SK-N-SH (cell line): ENCODE measurements at regions not wholly inside any gene's neighbourhood (a gene's known extent, or its start where the extent isn't known, plus 50 kb on each side); places are given as distances from the start of the nearest gene placed in this dataset.

ENCODE experiments used
- CTCF ChIA-PET: fragments of 300-600, 350-600 bp; formaldehyde crosslinking; extraction: SDS; loops from one replicate; lab custom pipeline; 2021; lab: Yijun Ruan, JAX
- POLR2A ChIA-PET: fragments of 350-600 bp; sonication (Branson Sonifier 250); formaldehyde crosslinking; extraction: SDS; loops from one replicate; lab custom pipeline; 2020; ENCODE audit warnings: antibody characterized with exemption, inconsistent platforms; lab: Yijun Ruan, JAX
- DNase-seq: peaks from one replicate; pipeline ENCODE4 v3.0.0; 2012
- H2AFZ ChIP-seq: fragments of 200-600 bp; sonication (generic); 2 replicates; pipeline ENCODE4 v1.8.1; 2016; ENCODE audit warnings: antibody characterized with exemption, mild to moderate bottlenecking, low read depth
- H3F3A ChIP-seq: fragments of 200-600 bp; sonication (generic); replicated peaks from 2 replicates; pipeline ENCODE3; 2016; ENCODE audit warnings: antibody characterized with exemption, mild to moderate bottlenecking; ENCODE audit not compliant: insufficient read depth
- H3K27ac ChIP-seq, 2 experiments: fragments of 200-500 bp in 1 of 2; fragments of 200-600 bp in 1 of 2; sonication (Bioruptor generic) in 1 of 2; sonication (generic), shearing (Covaris generic) in 1 of 2; 2 replicates each; pipeline versions ENCODE4 v1.5.1 to v1.6.1; 2014 to 2016; ENCODE audit warnings: low read depth in 2 of 2, inconsistent platforms in 1 of 2, low read length in 1 of 2, mild to moderate bottlenecking in 1 of 2, mixed read lengths in 1 of 2
- H3K27me3 ChIP-seq: fragments of 200-600 bp; sonication (generic), shearing (Covaris generic); 2 replicates; pipeline ENCODE4 v1.6.1; 2016; ENCODE audit warnings: mixed run types; ENCODE audit not compliant: insufficient read depth
- H3K36me3 ChIP-seq, 2 experiments: fragments of 200-500 bp in 1 of 2; fragments of 200-600 bp in 1 of 2; sonication (Bioruptor generic) in 1 of 2; sonication (generic) in 1 of 2; replicated peaks in 1 of 2; 2 replicates each; pipeline versions ENCODE3 to v1.5.1; 2014 to 2016; ENCODE audit warnings: low read length in 1 of 2, mild to moderate bottlenecking in 1 of 2; ENCODE audit not compliant: insufficient read depth in 2 of 2, control insufficient read depth in 1 of 2
- H3K4me1 ChIP-seq, 2 experiments: fragments of 200-500 bp in 1 of 2; fragments of 200-600 bp in 1 of 2; sonication (Bioruptor generic) in 1 of 2; sonication (generic), shearing (Covaris generic) in 1 of 2; 2 replicates each; pipeline versions ENCODE4 v1.5.1 to v1.6.1; 2014 to 2016; ENCODE audit warnings: low read depth in 1 of 2, low read length in 1 of 2, mixed run types in 1 of 2; ENCODE audit not compliant: insufficient read depth in 2 of 2, control insufficient read depth in 1 of 2
- H3K4me2 ChIP-seq: fragments of 200-600 bp; sonication (generic), shearing (Covaris generic); 2 replicates; pipeline ENCODE4 v1.6.1; 2017; ENCODE audit warnings: mixed run types
- H3K4me3 ChIP-seq, 2 experiments: fragments of 200-500 bp in 1 of 2; fragments of 200-600 bp in 1 of 2; sonication (Bioruptor generic) in 1 of 2; sonication (generic), shearing (Covaris generic) in 1 of 2; 2 replicates each; pipeline versions ENCODE4 v1.5.1 to v1.8.1; 2014 to 2016; ENCODE audit warnings: low read depth in 2 of 2, inconsistent platforms in 1 of 2, low read length in 1 of 2, mild to moderate bottlenecking in 1 of 2, mixed read lengths in 1 of 2, moderate library complexity in 1 of 2
- H3K79me2 ChIP-seq: fragments of 200-600 bp; sonication (generic); 2 replicates; pipeline ENCODE4 v1.8.1; 2017; ENCODE audit warnings: mild to moderate bottlenecking; ENCODE audit not compliant: insufficient read depth
- H3K9ac ChIP-seq: fragments of 200-600 bp; sonication (generic); 2 replicates; pipeline ENCODE4 v1.6.1; 2017; ENCODE audit warnings: mixed run types
- H3K9me2 ChIP-seq: fragments of 200-600 bp; sonication (generic); 2 replicates; pipeline ENCODE4 v1.6.1; 2017; ENCODE audit warnings: mixed run types
- H3K9me3 ChIP-seq: fragments of 200-600 bp; sonication (generic); 2 replicates; pipeline ENCODE4 v1.6.1; 2017; ENCODE audit warnings: mixed run types, mild to moderate bottlenecking, moderate library complexity
- H4K20me1 ChIP-seq: fragments of 200-600 bp; sonication (generic); 2 replicates; pipeline ENCODE4 v1.6.1; 2017; ENCODE audit warnings: mild to moderate bottlenecking, mixed run types; ENCODE audit not compliant: insufficient read depth
- CHD2 ChIP-seq: fragments of 150-350 bp; IDR thresholded peaks from 2 replicates; pipeline ENCODE4 v1.6.1; 2018; ENCODE audit warnings: low read length; ENCODE audit not compliant: partially characterized antibody
- FOXM1 ChIP-seq: IDR thresholded peaks from 2 replicates; pipeline ENCODE4 v1.4.0; 2012; ENCODE audit warnings: low read depth, mild to moderate bottlenecking
- MEF2A ChIP-seq: IDR thresholded peaks from 2 replicates; pipeline ENCODE4 v1.4.0; 2012; ENCODE audit warnings: low read depth, borderline replicate concordance
- NRF1 ChIP-seq: IDR thresholded peaks from 2 replicates; pipeline ENCODE4 v1.6.1; 2012; ENCODE audit warnings: low read depth, mild to moderate bottlenecking, low read length
- POLR2AphosphoS5 ChIP-seq: IDR thresholded peaks from 2 replicates; pipeline ENCODE4 v1.6.1; 2012; ENCODE audit warnings: low read depth, low read length
- RAD21 ChIP-seq: IDR thresholded peaks from 2 replicates; pipeline ENCODE4 v1.6.1; 2012; ENCODE audit warnings: mild to moderate bottlenecking, low read length
- RCOR1 ChIP-seq: fragments of 150-350 bp; IDR thresholded peaks from 2 replicates; pipeline ENCODE4 v1.6.1; 2017; ENCODE audit warnings: antibody characterized with exemption, low read length
- SMC3 ChIP-seq: IDR thresholded peaks from 2 replicates; pipeline ENCODE4 v1.6.1; 2012; ENCODE audit warnings: low read depth, low read length, improper control_type of control experiment
- TAF1 ChIP-seq: IDR thresholded peaks from 2 replicates; pipeline ENCODE4 v1.6.1; 2012; ENCODE audit warnings: low read depth, mild to moderate bottlenecking, low read length, moderate library complexity, borderline replicate concordance
- TEAD4 ChIP-seq: IDR thresholded peaks from 2 replicates; pipeline ENCODE4 v1.4.0; 2012; ENCODE audit warnings: mild to moderate bottlenecking, borderline replicate concordance; ENCODE audit not compliant: insufficient read depth
- WGBS: methylation state at CpG from one replicate; pipeline ENCODE4 v1.1.6; 2017; ENCODE audit warnings: low lambda C conversion rate; 5-methylcytosine and 5-hydroxymethylcytosine counted together
- TF ChIP-seq, protein P1 (sequence below): IDR thresholded peaks from 2 replicates; pipeline ENCODE4 v1.4.0; 2012; ENCODE audit warnings: low read depth, borderline replicate concordance

DNA sequence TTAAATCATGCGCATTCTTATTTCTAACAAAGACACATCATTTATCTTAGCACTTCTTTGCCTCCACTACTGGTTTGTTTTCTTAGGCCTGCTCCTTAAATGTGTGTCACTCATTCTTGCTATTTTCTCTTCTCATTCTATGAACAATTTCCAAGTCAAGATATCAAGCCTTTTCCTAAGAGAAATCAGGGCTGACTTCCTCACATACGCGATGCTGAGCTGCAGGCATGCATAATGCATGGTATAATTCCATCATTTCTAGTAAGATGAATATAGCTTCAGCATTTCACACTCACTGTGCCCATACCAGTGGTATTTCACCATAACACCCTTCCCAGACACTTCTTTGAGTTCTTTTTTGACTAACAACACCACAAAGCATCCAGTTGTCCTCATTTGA is 838.9 kb upstream of the DDX18 start:
- Histone ChIP-seq H3K4me1 (no peaks in the 10 kb centered on the region), H3K27ac (no peak overlapping the region), H3K27me3 (no peaks in the 10 kb centered on the region), H3K79me2 (no peaks in the 10 kb centered on the region), H3F3A (no peaks in the 10 kb centered on the region), H3K36me3 (no peaks in the 10 kb centered on the region), H3K4me2 (no peak overlapping the region), H3K9ac (no peak overlapping the region), H3K4me3 (no peak overlapping the region), H2AFZ (no peak overlapping the region), H3K9me3 (peaks cover 5% of the 10 kb centered on the region; the same call in 1 of the 2 replicates), H4K20me1 (no peaks in the 10 kb centered on the region), H3K9me2 (no peaks in the 10 kb centered on the region)
- no peak for DNase-seq
- 58% methylated on average over 3 of the region's 3 CpGs for WGBS
- CTCF ChIA-PET = no interaction called here
- TF ChIP-seq RCOR1 (no peak), RAD21 (no peak), POLR2AphosphoS5 (no peak), MEF2A (no peak), SMC3 (no peak), TAF1 (no peak)
- POLR2A ChIA-PET = no interaction called here

GRCh38 chr2:116979916-116980764 is 834.4 kb upstream of the DDX18 start:
- Histone ChIP-seq H3K4me3 (no peak overlapping the region), H3K36me3 (no peaks in the 10 kb centered on the region), H2AFZ (no peak overlapping the region), H3K4me1 (no peaks in the 10 kb centered on the region), H3K27me3 (no peaks in the 10 kb centered on the region), H3K79me2 (no peaks in the 10 kb centered on the region), H3K9me2 (no peaks in the 10 kb centered on the region), H4K20me1 (no peaks in the 10 kb centered on the region), H3K9ac (no peak overlapping the region), H3K4me2 (no peak overlapping the region), H3F3A (no peaks in the 10 kb centered on the region), H3K27ac (no peak overlapping the region), H3K9me3 (no peaks in the 10 kb centered on the region)
- WGBS = 56% methylated on average over 1 of the region's 2 CpGs
- DNase-seq = no peak
- POLR2A ChIA-PET = no interaction called here
- TF ChIP-seq TAF1 (no peak), RCOR1 (no peak), FOXM1 (no peak), TEAD4 (no peak)
- TF ChIP-seq, protein P1, sequence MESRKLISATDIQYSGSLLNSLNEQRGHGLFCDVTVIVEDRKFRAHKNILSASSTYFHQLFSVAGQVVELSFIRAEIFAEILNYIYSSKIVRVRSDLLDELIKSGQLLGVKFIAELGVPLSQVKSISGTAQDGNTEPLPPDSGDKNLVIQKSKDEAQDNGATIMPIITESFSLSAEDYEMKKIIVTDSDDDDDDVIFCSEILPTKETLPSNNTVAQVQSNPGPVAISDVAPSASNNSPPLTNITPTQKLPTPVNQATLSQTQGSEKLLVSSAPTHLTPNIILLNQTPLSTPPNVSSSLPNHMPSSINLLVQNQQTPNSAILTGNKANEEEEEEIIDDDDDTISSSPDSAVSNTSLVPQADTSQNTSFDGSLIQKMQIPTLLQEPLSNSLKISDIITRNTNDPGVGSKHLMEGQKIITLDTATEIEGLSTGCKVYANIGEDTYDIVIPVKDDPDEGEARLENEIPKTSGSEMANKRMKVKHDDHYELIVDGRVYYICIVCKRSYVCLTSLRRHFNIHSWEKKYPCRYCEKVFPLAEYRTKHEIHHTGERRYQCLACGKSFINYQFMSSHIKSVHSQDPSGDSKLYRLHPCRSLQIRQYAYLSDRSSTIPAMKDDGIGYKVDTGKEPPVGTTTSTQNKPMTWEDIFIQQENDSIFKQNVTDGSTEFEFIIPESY = no peak
- CTCF ChIA-PET = no interaction called here

DNA sequence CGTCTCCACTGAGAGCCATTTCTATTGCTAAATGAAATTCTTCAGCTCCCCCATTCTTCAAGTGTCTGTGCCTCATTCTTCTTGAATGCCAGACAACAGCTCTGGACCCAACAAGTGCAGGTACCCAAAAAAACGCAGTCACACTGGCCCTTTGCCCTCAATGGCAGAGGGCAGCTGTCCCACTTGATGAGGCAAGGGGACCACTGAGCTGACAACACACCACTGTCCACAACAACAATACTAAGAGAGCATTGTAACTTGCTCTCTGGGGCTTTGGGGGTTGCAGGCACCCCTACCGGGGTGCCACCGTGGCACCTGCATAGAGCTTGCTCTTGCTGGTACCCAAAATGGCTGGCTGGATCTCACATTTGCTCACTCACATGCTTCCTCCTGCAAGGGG is 827.0 kb upstream of the DDX18 start:
- 30% methylated on average over 4 of the region's 4 CpGs for WGBS
- no peak overlapping the region for H3K4me3 ChIP-seq
- no peaks in the 10 kb centered on the region for H3K79me2 ChIP-seq
- TF ChIP-seq MEF2A (no peak), NRF1 (no peak), CHD2 (no peak)
- no peaks in the 10 kb centered on the region for H3K27me3 ChIP-seq
- H3K9ac ChIP-seq = no peak overlapping the region
- no peaks in the 10 kb centered on the region for H3K9me3 ChIP-seq
- no peaks in the 10 kb centered on the region for H4K20me1 ChIP-seq
- H3F3A ChIP-seq = no peaks in the 10 kb centered on the region
- H3K9me2 ChIP-seq = no peaks in the 10 kb centered on the region
- POLR2A ChIA-PET = no interaction called here
- no peak overlapping the region for H3K27ac ChIP-seq
- DNase-seq = no peak
- no peaks in the 10 kb centered on the region for H3K4me1 ChIP-seq
- no peak overlapping the region for H2AFZ ChIP-seq
- H3K36me3 ChIP-seq = no peaks in the 10 kb centered on the region
- CTCF ChIA-PET = no interaction called here
- no peak overlapping the region for H3K4me2 ChIP-seq
